PC-9 (cell line): ENCODE measurements at regions not wholly inside any gene's neighbourhood (a gene's known extent, or its start where the extent isn't known, plus 50 kb on each side); places are given as distances from the start of the nearest gene placed in this dataset.
A peak's percentile ranks its signal among the peaks of the same experiment; 100 is the strongest.
"Not testable (repeated sequence)": the region's sequence is repeated elsewhere in the genome, so short reads cannot be mapped to it uniquely, and the experiment has no call there.

Experiments
- BruUV-seq: library from RNA; stranded (reverse); fragments of 400-500 nt; replicated peaks from 2 replicates; lab custom pipeline; 2021; lab: Mats Ljungman, UMichigan
- CTCF ChIA-PET: fragments of 300-600 bp; sonication (Branson Sonifier 250); formaldehyde crosslinking; loops from one replicate; lab custom pipeline; 2022; ENCODE audit warnings: antibody characterized with exemption; lab: Charles Lee
- POLR2A ChIA-PET: fragments of 300-600 bp; sonication (Branson Sonifier 250); formaldehyde crosslinking; loops from one replicate; lab custom pipeline; 2022; ENCODE audit warnings: antibody characterized with exemption; ENCODE audit not compliant: unreplicated experiment; lab: Charles Lee
- DNase-seq, 2 experiments: peaks; one replicate each; pipeline versions ENCODE4 v3.0.0 to v3.0.0-alpha.2; 2015 to 2022; ENCODE audit warnings: mixed read lengths in 1 of 2
- H2AFZ ChIP-seq: fragments of 200-600 bp; sonication (generic); 2 replicates; pipeline ENCODE4 v1.8.1; 2017; ENCODE audit warnings: antibody characterized with exemption
- H3F3A ChIP-seq: fragments of 200-600 bp; sonication (generic); 2 replicates; pipeline ENCODE4 v1.8.1; 2017; ENCODE audit warnings: antibody characterized with exemption, mild to moderate bottlenecking, low read depth; ENCODE audit not compliant: insufficient read depth
- H3K27ac ChIP-seq: fragments of 200-600 bp; sonication (generic); 2 replicates; pipeline ENCODE4 v1.6.1; 2016; ENCODE audit warnings: mixed run types
- H3K27me3 ChIP-seq: fragments of 200-600 bp; sonication (generic); 2 replicates; pipeline ENCODE4 v1.6.1; 2016; ENCODE audit warnings: low read depth, mixed run types; ENCODE audit not compliant: insufficient read depth
- H3K36me3 ChIP-seq: fragments of 200-600 bp; sonication (generic); 2 replicates; pipeline ENCODE4 v1.6.1; 2016; ENCODE audit warnings: low read depth, mixed run types
- H3K4me1 ChIP-seq: fragments of 200-600 bp; sonication (generic); replicated peaks from 2 replicates; pipeline ENCODE4 v1.6.1; 2016; ENCODE audit warnings: mixed run types; ENCODE audit not compliant: insufficient read depth
- H3K4me2 ChIP-seq: fragments of 200-600 bp; sonication (generic); 2 replicates; pipeline ENCODE4 v1.6.1; 2017; ENCODE audit warnings: mixed run types
- H3K4me3 ChIP-seq: fragments of 200-600 bp; sonication (generic); 2 replicates; pipeline ENCODE4 v1.6.1; 2016; ENCODE audit warnings: mixed run types
- H3K79me2 ChIP-seq: fragments of 200-600 bp; sonication (generic); 2 replicates; pipeline ENCODE4 v1.6.1; 2017; ENCODE audit warnings: low read depth, mixed run types
- H3K9me2 ChIP-seq: fragments of 200-600 bp; sonication (generic); 2 replicates; pipeline ENCODE4 v1.8.1; 2017; ENCODE audit warnings: mild to moderate bottlenecking; ENCODE audit not compliant: insufficient read depth
- H3K9me3 ChIP-seq: fragments of 200-600 bp; sonication (generic); 2 replicates; pipeline ENCODE4 v1.8.1; 2016; ENCODE audit warnings: low read depth; ENCODE audit not compliant: insufficient read depth
- H4K20me1 ChIP-seq: fragments of 200-600 bp; sonication (generic); 2 replicates; pipeline ENCODE4 v1.8.1; 2017; ENCODE audit not compliant: insufficient read depth
- intact Hi-C: fragments of 100-400 bp; cut with micrococcal nuclease; formaldehyde crosslinking; loops from one replicate; pipeline ENCODE4 v1.10.0; 2022; ENCODE audit not compliant: unreplicated experiment

- DNase-seq, H3K36me3 ChIP-seq, H3K79me2 ChIP-seq, H3K9me3 ChIP-seq, H3F3A ChIP-seq, H3K4me1 ChIP-seq, H3K9me2 ChIP-seq, H3K4me2 ChIP-seq, H3K4me3 ChIP-seq, intact Hi-C loops, H2AFZ ChIP-seq, BruUV-seq, CTCF ChIA-PET, H3K27me3 ChIP-seq, POLR2A ChIA-PET, H4K20me1 ChIP-seq, H3K27ac ChIP-seq: not testable (repeated sequence)
Observed at GRCh38 chr16:18263046-18263445, 73.5 kb downstream of the NPIPA8 start.

DNA sequence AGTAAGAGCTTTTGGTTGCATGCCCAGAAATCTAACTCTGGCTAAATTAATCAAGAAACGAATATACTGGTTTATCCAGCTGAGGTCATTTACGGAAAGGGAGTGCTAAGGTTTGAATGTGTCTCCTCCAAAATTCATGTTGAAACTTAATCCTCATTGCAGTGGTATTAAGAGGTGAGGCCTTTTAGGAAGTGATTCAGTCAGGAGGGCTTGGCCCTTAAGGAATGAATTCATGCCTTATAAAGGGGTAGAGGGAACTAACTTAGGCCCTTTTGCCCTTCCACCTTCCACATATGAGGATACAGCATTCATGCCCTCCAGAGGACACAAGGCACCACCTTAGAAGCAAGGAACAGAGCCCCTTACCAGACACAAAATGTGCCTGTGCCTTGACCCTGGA lies 74.7 kb downstream of the NPIPA8 start:
- CTCF ChIA-PET, H3K4me1 ChIP-seq, H3K36me3 ChIP-seq, H4K20me1 ChIP-seq, BruUV-seq, H3K4me2 ChIP-seq, H3K27ac ChIP-seq, H3K27me3 ChIP-seq, H3K4me3 ChIP-seq, H3F3A ChIP-seq, H3K79me2 ChIP-seq, H3K9me3 ChIP-seq, H3K9me2 ChIP-seq, intact Hi-C loops, H2AFZ ChIP-seq, POLR2A ChIA-PET: not testable (repeated sequence)
- DNase-seq: peak in 1 of 2 experiments; percentile 5

DNA sequence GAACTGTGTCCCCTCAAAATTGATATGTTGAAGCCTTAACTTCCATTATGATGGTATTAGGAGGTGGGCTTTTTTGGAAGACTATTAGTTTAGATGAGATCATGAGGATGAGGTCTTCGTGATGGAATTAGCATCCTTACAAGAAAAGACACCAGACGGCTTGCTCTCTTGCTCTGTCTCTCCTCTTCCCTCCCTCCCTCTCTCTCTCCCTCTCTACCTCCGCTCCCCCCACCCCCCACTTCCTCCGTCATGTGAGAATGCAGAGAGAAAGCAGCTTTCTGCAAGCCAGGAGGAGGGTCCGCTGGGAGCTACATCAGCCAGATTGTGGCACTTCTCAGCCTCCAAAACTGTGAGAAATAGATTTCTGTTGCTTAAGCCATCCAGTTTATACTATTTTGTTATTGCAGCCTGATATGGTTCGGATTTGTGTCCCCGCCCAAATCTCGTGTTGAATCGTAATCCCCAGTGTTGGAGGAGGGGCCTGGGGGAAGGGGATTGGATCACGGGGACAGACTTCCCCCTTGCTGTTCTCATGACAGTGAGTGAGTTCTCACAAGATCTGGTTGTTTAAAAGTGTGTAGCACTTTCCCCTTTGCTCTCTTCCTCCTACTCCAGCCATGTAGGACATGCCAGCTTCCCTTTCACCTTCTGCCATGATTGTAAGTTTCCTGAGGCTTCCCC lies 76.9 kb downstream of the NPIPA8 start:
- H3K4me3 ChIP-seq, H3K4me1 ChIP-seq, CTCF ChIA-PET, H4K20me1 ChIP-seq, H3K9me2 ChIP-seq, H3K79me2 ChIP-seq, H3K27ac ChIP-seq, H2AFZ ChIP-seq, H3K9me3 ChIP-seq, POLR2A ChIA-PET, H3K27me3 ChIP-seq, H3K36me3 ChIP-seq, intact Hi-C loops, H3K4me2 ChIP-seq, DNase-seq, H3F3A ChIP-seq, BruUV-seq: not testable (repeated sequence)

GRCh38 chr16:18252943-18253342 lies 83.6 kb downstream of the NPIPA8 start:
- H2AFZ ChIP-seq, POLR2A ChIA-PET, H3K4me2 ChIP-seq, CTCF ChIA-PET, H3K36me3 ChIP-seq, H3K27me3 ChIP-seq, DNase-seq, H3F3A ChIP-seq, H3K4me3 ChIP-seq, H4K20me1 ChIP-seq, H3K9me3 ChIP-seq, intact Hi-C loops, H3K9me2 ChIP-seq, H3K4me1 ChIP-seq, H3K27ac ChIP-seq, BruUV-seq, H3K79me2 ChIP-seq: not testable (repeated sequence)

DNA sequence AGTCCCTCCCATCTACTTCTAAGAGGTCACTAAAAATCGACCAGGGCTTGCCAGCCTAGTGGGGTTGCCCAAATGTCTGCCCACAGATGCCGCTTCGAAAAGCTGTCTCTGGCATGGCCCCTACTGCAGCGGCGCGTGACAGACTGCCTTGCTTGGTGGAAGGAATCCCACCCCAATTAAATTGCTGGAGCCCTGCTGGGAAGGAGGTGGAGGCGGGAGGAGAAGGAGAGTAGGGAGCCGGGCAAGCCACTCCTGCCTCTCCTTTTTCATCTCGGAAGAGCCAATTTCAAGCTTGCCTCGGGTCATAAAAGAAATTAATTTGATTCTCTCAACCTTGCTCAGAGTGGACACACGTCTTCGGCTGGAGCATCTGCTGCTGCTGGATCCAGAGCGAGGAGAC lies 106.0 kb downstream of the NPIPA8 start:
- H3K9me2 ChIP-seq, DNase-seq, H3F3A ChIP-seq, H3K36me3 ChIP-seq, intact Hi-C loops, POLR2A ChIA-PET, H4K20me1 ChIP-seq, H3K4me3 ChIP-seq, H3K4me2 ChIP-seq, H3K27me3 ChIP-seq, H3K9me3 ChIP-seq, H3K79me2 ChIP-seq, H2AFZ ChIP-seq, H3K4me1 ChIP-seq, CTCF ChIA-PET, H3K27ac ChIP-seq, BruUV-seq: not testable (repeated sequence)

DNA sequence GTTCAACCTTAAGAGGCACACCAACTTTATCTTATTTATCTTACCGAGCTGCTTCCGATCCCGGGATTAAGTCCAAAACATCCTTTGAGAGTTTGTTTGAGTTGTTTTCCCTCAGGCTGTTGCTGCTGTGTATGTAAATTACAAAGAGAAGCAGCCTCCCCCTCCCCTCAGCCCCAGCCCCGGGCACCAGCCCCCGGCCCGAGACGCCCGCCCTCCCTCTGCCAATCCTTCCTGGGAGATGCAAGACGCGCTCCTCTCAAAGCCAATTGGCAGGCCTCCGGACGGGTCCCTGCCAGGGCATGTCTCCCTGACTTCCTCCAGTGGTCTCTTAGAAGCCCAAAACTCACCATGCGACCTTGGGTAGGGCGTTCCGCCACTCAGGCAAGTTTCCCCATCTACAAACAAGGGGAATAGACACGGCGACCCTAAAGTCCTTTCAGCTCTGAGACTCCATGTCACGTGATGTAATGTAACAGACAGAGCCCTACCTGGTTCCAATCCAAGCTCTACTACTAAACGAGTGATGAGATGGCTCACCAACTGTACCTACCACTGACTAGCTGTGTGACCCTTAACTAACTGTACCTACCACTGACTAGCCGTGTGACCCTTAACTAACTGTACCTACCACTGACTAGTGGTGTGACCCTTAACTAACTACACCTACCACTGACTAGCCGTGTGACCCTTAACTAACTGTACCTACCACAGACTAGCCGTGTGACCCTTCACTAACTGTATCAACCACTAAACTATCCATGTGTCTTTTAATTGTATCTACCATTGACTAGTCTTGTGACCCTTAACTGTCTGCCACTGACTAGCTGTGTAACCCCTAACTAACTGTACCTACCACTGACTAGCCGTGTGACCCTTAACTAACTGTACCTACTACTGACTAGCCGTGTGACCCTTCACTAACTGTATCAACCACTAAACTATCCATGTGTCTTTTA lies 114.2 kb downstream of the NPIPA8 start:
- H3K4me2 ChIP-seq, DNase-seq, H3F3A ChIP-seq, H3K27me3 ChIP-seq, H3K79me2 ChIP-seq, intact Hi-C loops, H3K4me3 ChIP-seq, H3K4me1 ChIP-seq, BruUV-seq, H3K9me2 ChIP-seq, H2AFZ ChIP-seq, H3K27ac ChIP-seq, H3K36me3 ChIP-seq, H4K20me1 ChIP-seq, CTCF ChIA-PET, H3K9me3 ChIP-seq, POLR2A ChIA-PET: not testable (repeated sequence)

GRCh38 chr16:18217741-18218140 lies 118.8 kb downstream of the NPIPA8 start:
- H3F3A ChIP-seq, H4K20me1 ChIP-seq, BruUV-seq, H3K79me2 ChIP-seq, H3K4me1 ChIP-seq, H3K4me3 ChIP-seq, POLR2A ChIA-PET, H3K4me2 ChIP-seq, CTCF ChIA-PET, H3K27ac ChIP-seq, H3K9me3 ChIP-seq, intact Hi-C loops, H2AFZ ChIP-seq, H3K27me3 ChIP-seq, DNase-seq, H3K9me2 ChIP-seq, H3K36me3 ChIP-seq: not testable (repeated sequence)
